Neural cell (in vitro differentiated cells): ENCODE measurements at regions not wholly inside any gene's neighbourhood (a gene's known extent, or its start where the extent isn't known, plus 50 kb on each side); places are given as distances from the start of the nearest gene placed in this dataset.

Source experiments
- H2AFZ ChIP-seq: fragments of 200-600, 300-800 bp; sonication (generic), shearing (Covaris generic); 2 replicates; pipeline ENCODE4 v1.6.0; 2014; ENCODE audit warnings: low read depth, mild to moderate bottlenecking, antibody characterized with exemption, low read length, moderate library complexity
- H3F3A ChIP-seq: fragments of 200-600 bp; shearing (Covaris generic); 2 replicates; pipeline ENCODE4 v1.6.1; 2016; ENCODE audit warnings: mild to moderate bottlenecking, moderate library complexity, mixed read lengths, antibody characterized with exemption, low read length; ENCODE audit not compliant: insufficient read depth, poor library complexity, severe bottlenecking
- H3K27ac ChIP-seq: fragments of 200-600, 300-800 bp; sonication (generic), shearing (Covaris generic); 2 replicates; pipeline ENCODE4 v1.5.1; 2014; ENCODE audit warnings: mild to moderate bottlenecking, low read length, moderate library complexity
- H3K27me3 ChIP-seq: fragments of 300-800, 200-600 bp; sonication (generic), shearing (Covaris generic); 2 replicates; pipeline ENCODE4 v1.6.0; 2014; ENCODE audit warnings: mild to moderate bottlenecking, low read depth, low read length, moderate library complexity; ENCODE audit not compliant: insufficient read depth
- H3K36me3 ChIP-seq: fragments of 300-800, 200-600 bp; sonication (generic), shearing (Covaris generic); 2 replicates; pipeline ENCODE4 v1.5.1; 2014; ENCODE audit warnings: mild to moderate bottlenecking, antibody characterized with exemption, low read length, moderate library complexity; ENCODE audit not compliant: insufficient read depth
- H3K4me2 ChIP-seq: fragments of 300-800, 200-600 bp; sonication (generic), shearing (Covaris generic); 2 replicates; pipeline ENCODE4 v1.6.0; 2014; ENCODE audit warnings: mild to moderate bottlenecking, low read length
- H3K4me3 ChIP-seq: fragments of 300-800, 200-600 bp; sonication (generic), shearing (Covaris generic); 2 replicates; pipeline ENCODE4 v1.5.1; 2014; ENCODE audit warnings: mild to moderate bottlenecking, low read length, moderate library complexity
- H3K79me2 ChIP-seq: fragments of 200-600 bp; shearing (Covaris generic); replicated peaks from 2 replicates; pipeline ENCODE4 v1.6.0; 2014; ENCODE audit warnings: mild to moderate bottlenecking, low read length, moderate library complexity; ENCODE audit not compliant: insufficient read depth
- H3K9ac ChIP-seq: fragments of 300-800, 200-600 bp; sonication (generic), shearing (Covaris generic); 2 replicates; pipeline ENCODE4 v1.6.1; 2016; ENCODE audit warnings: mild to moderate bottlenecking, low read length, mixed read lengths
- H3K9me2 ChIP-seq: fragments of 200-600 bp; shearing (Covaris generic); 2 replicates; pipeline ENCODE4 v1.6.1; 2016; ENCODE audit warnings: mild to moderate bottlenecking, low read length, mixed read lengths; ENCODE audit not compliant: insufficient read depth
- H3K9me3 ChIP-seq: fragments of 200-600, 300-800 bp; sonication (generic), shearing (Covaris generic); 2 replicates; pipeline ENCODE4 v1.6.1; 2016; ENCODE audit warnings: mild to moderate bottlenecking, mixed run types, low read length, moderate library complexity, mixed read lengths
- H4K20me1 ChIP-seq: fragments of 200-600 bp; shearing (Covaris generic); 2 replicates; pipeline ENCODE4 v1.6.1; 2016; ENCODE audit warnings: mild to moderate bottlenecking, mixed run types; ENCODE audit not compliant: insufficient read depth
- CTCF ChIP-seq: fragments of 450-650 bp; IDR thresholded peaks from 2 replicates; pipeline ENCODE4 v1.5.1; 2014; ENCODE audit warnings: antibody characterized with exemption, mild to moderate bottlenecking, moderate library complexity; ENCODE audit not compliant: poor library complexity, severe bottlenecking
- EP300 ChIP-seq: fragments of 450-650 bp; conservative IDR thresholded peaks from 2 replicates; pipeline ENCODE4 v1.6.1; 2014; ENCODE audit warnings: antibody characterized with exemption, mild to moderate bottlenecking, moderate library complexity; ENCODE audit not compliant: poor library complexity, severe bottlenecking
- EZH2 ChIP-seq: fragments of 200-600, 300-800 bp; shearing (Covaris generic), sonication (generic); IDR thresholded peaks from 2 replicates; pipeline ENCODE4 v1.6.1; 2014; ENCODE audit warnings: antibody characterized with exemption, low read length, borderline replicate concordance, mild to moderate bottlenecking; ENCODE audit not compliant: insufficient read depth, poor library complexity, severe bottlenecking
- MXI1 ChIP-seq: fragments of 450-650 bp; conservative IDR thresholded peaks from 2 replicates; pipeline ENCODE4 v1.6.1; 2014; ENCODE audit warnings: antibody characterized with exemption, mild to moderate bottlenecking; ENCODE audit not compliant: poor library complexity, severe bottlenecking
- POLR2AphosphoS5 ChIP-seq: IDR thresholded peaks from 2 replicates; pipeline ENCODE4 v1.6.1; 2012
- RAD21 ChIP-seq: fragments of 450-650 bp; conservative IDR thresholded peaks from 2 replicates; pipeline ENCODE4 v1.6.1; 2014; ENCODE audit warnings: antibody characterized with exemption, mild to moderate bottlenecking, moderate library complexity
- REST ChIP-seq: IDR thresholded peaks from 2 replicates; pipeline ENCODE4 v1.6.1; 2012; ENCODE audit warnings: borderline replicate concordance
- SMC3 ChIP-seq: fragments of 450-650 bp; conservative IDR thresholded peaks from 2 replicates; pipeline ENCODE4 v1.6.1; 2014; ENCODE audit warnings: antibody characterized with exemption, mild to moderate bottlenecking, moderate library complexity; ENCODE audit not compliant: poor library complexity
- TAF1 ChIP-seq: IDR thresholded peaks from 2 replicates; pipeline ENCODE4 v1.6.1; 2012; ENCODE audit warnings: low read depth

GRCh38 chr12:19659086-19659485 is 219.8 kb downstream of the AEBP2 start:
- Histone ChIP-seq H3K4me3 (no peak overlapping the region), H3K27me3 (no peaks in the 10 kb centered on the region), H3K36me3 (no peaks in the 10 kb centered on the region), H3K9ac (no peak overlapping the region), H3K4me2 (no peak overlapping the region), H3K9me3 (no peaks in the 10 kb centered on the region), H4K20me1 (no peaks in the 10 kb centered on the region), H3K79me2 (no peaks in the 10 kb centered on the region), H3K9me2 (peaks cover 3% of the 10 kb centered on the region), H3K27ac (no peak overlapping the region), H3F3A (no peaks in the 10 kb centered on the region), H2AFZ (no peak overlapping the region)
- no peak for TF ChIP-seq SMC3
- no peak for TF ChIP-seq MXI1
- no peak for TF ChIP-seq EP300
- TF ChIP-seq REST: no peak
- TF ChIP-seq TAF1: no peak
- TF ChIP-seq RAD21: no peak
- TF ChIP-seq EZH2: no peak
- no peak for TF ChIP-seq CTCF
- TF ChIP-seq POLR2AphosphoS5: no peak

DNA sequence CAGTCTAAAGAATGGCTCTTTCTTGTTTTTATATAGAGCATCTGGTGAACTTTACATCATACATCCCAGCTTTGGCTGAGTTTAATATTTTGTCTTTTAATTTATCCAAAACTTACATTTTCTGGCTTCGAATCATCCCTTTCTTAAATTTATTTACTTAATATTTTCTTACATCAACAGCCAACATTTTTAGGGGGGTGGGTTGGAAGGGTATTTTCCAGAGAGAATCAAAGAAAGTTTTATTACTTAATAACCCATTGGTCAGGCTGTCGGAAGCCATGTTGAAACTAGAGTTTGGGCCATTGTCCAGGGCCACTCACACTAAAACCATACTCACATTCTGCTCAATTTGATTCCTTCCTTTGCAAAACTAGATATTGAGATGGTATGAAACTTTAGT is 220.2 kb downstream of the AEBP2 start:
- Histone ChIP-seq H3F3A (no peaks in the 10 kb centered on the region), H3K9me3 (no peaks in the 10 kb centered on the region)

More for the DNA sequence above, 220.2 kb downstream of the AEBP2 start:
- H3K4me2 ChIP-seq: no peak overlapping the region
- peaks cover 2% of the 10 kb centered on the region for H3K9me2 ChIP-seq
- TF ChIP-seq EZH2: no peak
- no peak for TF ChIP-seq POLR2AphosphoS5
- no peak for TF ChIP-seq SMC3
- no peak for TF ChIP-seq MXI1
- TF ChIP-seq TAF1: no peak
- no peak for TF ChIP-seq RAD21
- TF ChIP-seq CTCF: no peak
- TF ChIP-seq REST: no peak
- no peak for TF ChIP-seq EP300
- no peaks in the 10 kb centered on the region for H3K79me2 ChIP-seq
- H3K27me3 ChIP-seq: no peaks in the 10 kb centered on the region
- H3K36me3 ChIP-seq: no peaks in the 10 kb centered on the region
- no peaks in the 10 kb centered on the region for H4K20me1 ChIP-seq
- H3K4me3 ChIP-seq: no peak overlapping the region
- H3K27ac ChIP-seq: no peak overlapping the region
- H3K9ac ChIP-seq: no peak overlapping the region
- no peak overlapping the region for H2AFZ ChIP-seq
